ENCODE measurements at regions not wholly inside any gene's neighbourhood (a gene's known extent, or its start where the extent isn't known, plus 50 kb on each side); places are given as distances from the start of the nearest gene placed in this dataset.

GRCh38 chr9:94498801-94499453, 56.0 kb upstream of the PCAT7 start:
- H3K4me2 ChIP-seq (ENCODE audit: extremely low read depth, insufficient read depth, low read length), result no peak overlapping the region
- no peak for DNase-seq (ENCODE audit: low read depth in 2 of 2)
- H3K27me3 ChIP-seq (ENCODE audit: control insufficient read depth, insufficient read depth, low read length), result no peaks in the 10 kb centered on the region
- no peak overlapping the region for H3K9ac ChIP-seq (ENCODE audit: insufficient read depth, low read length)
- no peaks in the 10 kb centered on the region for H3K4me1 ChIP-seq (ENCODE audit: control insufficient read depth, extremely low read depth, insufficient read depth, low read length)
- H4K20me1 ChIP-seq (ENCODE audit: control insufficient read depth, extremely low read depth, insufficient read depth, low read length), result no peaks in the 10 kb centered on the region
- no peak overlapping the region for H3K4me3 ChIP-seq (replicated peaks in 1 of 4; ENCODE audit: control extremely low read depth in 1 of 4, insufficient read depth in 1 of 4, low read depth in 3 of 4, low read length in 4 of 4)
- H3K9me3 ChIP-seq (ENCODE audit: control insufficient read depth, insufficient read depth, low read depth, low read length), result no peaks in the 10 kb centered on the region
- no peak overlapping the region for H3K27ac ChIP-seq (ENCODE audit: insufficient read depth, low read length)
- H3K79me2 ChIP-seq (ENCODE audit: control insufficient read depth, insufficient read depth, low read length), result no peaks in the 10 kb centered on the region
- TF ChIP-seq EZH2 (IDR thresholded peaks at IDR 0.05; ENCODE audit: low read length, missing control alignments) (no peak), CTCF (conservative IDR thresholded peaks at IDR 0.05 in 1 of 2, IDR thresholded peaks at IDR 0.05 in 1 of 2; ENCODE audit: low read depth in 1 of 2, low read length in 2 of 2) (no peak)
- no peaks in the 10 kb centered on the region for H3K36me3 ChIP-seq (ENCODE audit: control insufficient read depth, insufficient read depth, low read length)
- H2AFZ ChIP-seq (ENCODE audit: low read length), result no peak overlapping the region

GRCh38 chr9:94504358-94504757, 50.5 kb upstream of the PCAT7 start:
- no peak overlapping the region for H3K9ac ChIP-seq (ENCODE audit: insufficient read depth, low read length)

More at GRCh38 chr9:94504358-94504757, 50.5 kb upstream of the PCAT7 start:
- Histone ChIP-seq H3K9me3 (ENCODE audit: control insufficient read depth, insufficient read depth, low read depth, low read length) (no peaks in the 10 kb centered on the region), H3K79me2 (ENCODE audit: control insufficient read depth, insufficient read depth, low read length) (no peaks in the 10 kb centered on the region), H2AFZ (ENCODE audit: low read length) (no peak overlapping the region), H3K4me2 (ENCODE audit: extremely low read depth, insufficient read depth, low read length) (no peak overlapping the region), H3K36me3 (ENCODE audit: control insufficient read depth, insufficient read depth, low read length) (no peaks in the 10 kb centered on the region), H3K27ac (ENCODE audit: insufficient read depth, low read length) (no peak overlapping the region), H4K20me1 (ENCODE audit: control insufficient read depth, extremely low read depth, insufficient read depth, low read length) (no peaks in the 10 kb centered on the region), H3K4me3 (replicated peaks in 1 of 4; ENCODE audit: control extremely low read depth in 1 of 4, insufficient read depth in 1 of 4, low read depth in 3 of 4, low read length in 4 of 4) (no peak overlapping the region), H3K27me3 (ENCODE audit: control insufficient read depth, insufficient read depth, low read length) (no peaks in the 10 kb centered on the region), H3K4me1 (ENCODE audit: control insufficient read depth, extremely low read depth, insufficient read depth, low read length) (no peaks in the 10 kb centered on the region)
- no peak for DNase-seq (ENCODE audit: low read depth in 2 of 2)
- TF ChIP-seq EZH2 (IDR thresholded peaks at IDR 0.05; ENCODE audit: low read length, missing control alignments) (no peak), CTCF (conservative IDR thresholded peaks at IDR 0.05 in 1 of 2, IDR thresholded peaks at IDR 0.05 in 1 of 2; ENCODE audit: low read depth in 1 of 2, low read length in 2 of 2) (no peak)

Measured in fibroblast of lung (primary cell).